A673 (cell line): ENCODE measurements at regions not wholly inside any gene's neighbourhood (a gene's known extent, or its start where the extent isn't known, plus 50 kb on each side); places are given as distances from the start of the nearest gene placed in this dataset.

Experiments used
- BruUV-seq: library from RNA; stranded (reverse); fragments of 400-500 nt; replicated peaks from 2 replicates; lab custom pipeline; 2021; lab: Mats Ljungman, UMichigan
- CTCF ChIA-PET: fragments of 300-600 bp; sonication (Branson Sonifier 250); formaldehyde crosslinking; loops from one replicate; lab custom pipeline; 2022; ENCODE audit warnings: antibody characterized with exemption; lab: Charles Lee
- POLR2A ChIA-PET: fragments of 300-600 bp; sonication (Branson Sonifier 250); formaldehyde crosslinking; loops from one replicate; lab custom pipeline; 2022; ENCODE audit warnings: antibody characterized with exemption; ENCODE audit not compliant: low non-redundant PET; lab: Charles Lee
- DNase-seq: peaks from one replicate; pipeline ENCODE4 v3.0.0-alpha.2; 2015; ENCODE audit warnings: low spot score
- H3K27ac ChIP-seq: fragments of 200-600 bp; sonication (generic); 2 replicates; pipeline ENCODE4 v1.5.1; 2016; ENCODE audit warnings: mixed run types, low read depth, mild to moderate bottlenecking, mixed read lengths, antibody characterized with exemption, low read length; ENCODE audit not compliant: poor library complexity, severe bottlenecking
- H3K27me3 ChIP-seq: fragments of 200-600 bp; sonication (generic); replicated peaks from 2 replicates; pipeline ENCODE4 v1.6.1; 2017; ENCODE audit warnings: mixed run types, low read depth, mild to moderate bottlenecking, mixed read lengths, antibody characterized with exemption, low read length; ENCODE audit not compliant: insufficient read depth, poor library complexity
- H3K36me3 ChIP-seq: fragments of 200-600 bp; sonication (generic); 2 replicates; pipeline ENCODE4 v1.6.1; 2016; ENCODE audit warnings: mixed run types, mild to moderate bottlenecking, mixed read lengths, antibody characterized with exemption, low read length; ENCODE audit not compliant: insufficient read depth, poor library complexity, severe bottlenecking
- H3K4me1 ChIP-seq: fragments of 200-600 bp; sonication (generic); 2 replicates; pipeline ENCODE4 v1.6.1; 2017; ENCODE audit warnings: mixed run types, mild to moderate bottlenecking, mixed read lengths, antibody characterized with exemption, low read length; ENCODE audit not compliant: insufficient read depth, poor library complexity, severe bottlenecking
- H3K4me3 ChIP-seq: fragments of 200-600 bp; sonication (generic); 2 replicates; pipeline ENCODE4 v1.5.1; 2016; ENCODE audit warnings: low read depth, mixed run types, mild to moderate bottlenecking, mixed read lengths, low read length; ENCODE audit not compliant: poor library complexity, severe bottlenecking
- H3K9me3 ChIP-seq: fragments of 200-600 bp; sonication (generic); 2 replicates; pipeline ENCODE4 v1.6.1; 2016; ENCODE audit warnings: mixed run types, low read depth, mild to moderate bottlenecking, mixed read lengths, antibody characterized with exemption, low read length; ENCODE audit not compliant: poor library complexity, severe bottlenecking
- EZH2 ChIP-seq: fragments of 200-600 bp; sonication (generic); IDR thresholded peaks from 2 replicates; pipeline ENCODE4 v1.6.1; 2017; ENCODE audit warnings: borderline replicate concordance, low read depth, mild to moderate bottlenecking, mixed read lengths, antibody characterized with exemption, low read length; ENCODE audit not compliant: poor library complexity, severe bottlenecking
- intact Hi-C: fragments of 100-400 bp; cut with micrococcal nuclease; formaldehyde crosslinking; loops from one replicate; pipeline ENCODE4 v1.10.0; 2022; ENCODE audit not compliant: unreplicated experiment
- TF ChIP-seq, protein P1 (sequence below): fragments of 300-800, 200-600 bp; sonication (generic); conservative IDR thresholded peaks from 2 replicates; pipeline ENCODE4 v1.5.1; 2017; ENCODE audit warnings: low read depth, mild to moderate bottlenecking, antibody characterized with exemption, low read length, moderate library complexity, mixed read lengths

DNA sequence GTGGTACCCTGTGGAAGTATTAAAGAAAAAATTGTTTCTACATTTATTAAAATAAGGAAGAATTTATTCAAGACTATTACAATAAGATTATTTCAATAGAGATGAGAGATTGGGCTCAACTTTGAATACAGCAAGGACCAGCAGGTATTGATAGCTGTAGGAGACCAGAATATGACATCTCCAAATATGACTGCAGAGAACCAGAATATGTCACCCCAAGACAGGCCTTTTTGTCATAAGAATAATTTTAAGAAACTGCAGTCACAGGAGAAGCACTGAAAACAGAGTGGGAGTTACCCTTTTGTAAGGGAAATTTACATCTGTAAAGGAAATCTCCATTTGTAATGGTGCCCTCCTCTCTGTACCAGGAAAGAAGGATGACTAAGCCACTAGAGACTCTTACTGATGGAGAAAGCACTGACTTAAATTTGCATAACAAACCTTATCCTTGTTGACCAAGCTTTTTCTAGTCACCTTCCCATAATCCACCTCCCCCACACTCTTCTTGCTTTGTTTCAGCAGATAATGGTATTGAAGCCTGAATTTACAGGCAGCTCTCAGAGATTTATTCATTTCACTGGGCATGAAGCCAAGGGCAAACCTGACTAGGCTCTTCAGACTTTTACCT, 145.1 kb upstream of the RMP24 start:
- Histone ChIP-seq H3K9me3 (no peaks in the 10 kb centered on the region), H3K4me3 (no peak overlapping the region), H3K27me3 (no peaks in the 10 kb centered on the region), H3K4me1 (no peaks in the 10 kb centered on the region), H3K27ac (no peak overlapping the region), H3K36me3 (no peaks in the 10 kb centered on the region)
- TF ChIP-seq EZH2, result no peak
- TF ChIP-seq, protein P1, sequence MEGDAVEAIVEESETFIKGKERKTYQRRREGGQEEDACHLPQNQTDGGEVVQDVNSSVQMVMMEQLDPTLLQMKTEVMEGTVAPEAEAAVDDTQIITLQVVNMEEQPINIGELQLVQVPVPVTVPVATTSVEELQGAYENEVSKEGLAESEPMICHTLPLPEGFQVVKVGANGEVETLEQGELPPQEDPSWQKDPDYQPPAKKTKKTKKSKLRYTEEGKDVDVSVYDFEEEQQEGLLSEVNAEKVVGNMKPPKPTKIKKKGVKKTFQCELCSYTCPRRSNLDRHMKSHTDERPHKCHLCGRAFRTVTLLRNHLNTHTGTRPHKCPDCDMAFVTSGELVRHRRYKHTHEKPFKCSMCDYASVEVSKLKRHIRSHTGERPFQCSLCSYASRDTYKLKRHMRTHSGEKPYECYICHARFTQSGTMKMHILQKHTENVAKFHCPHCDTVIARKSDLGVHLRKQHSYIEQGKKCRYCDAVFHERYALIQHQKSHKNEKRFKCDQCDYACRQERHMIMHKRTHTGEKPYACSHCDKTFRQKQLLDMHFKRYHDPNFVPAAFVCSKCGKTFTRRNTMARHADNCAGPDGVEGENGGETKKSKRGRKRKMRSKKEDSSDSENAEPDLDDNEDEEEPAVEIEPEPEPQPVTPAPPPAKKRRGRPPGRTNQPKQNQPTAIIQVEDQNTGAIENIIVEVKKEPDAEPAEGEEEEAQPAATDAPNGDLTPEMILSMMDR, result no peak
- ChIA-PET POLR2A (no interaction called here), CTCF (no interaction called here)
- peak; percentile 2 for DNase-seq
- BruUV-seq, result no TSS peak
- intact Hi-C loops, result no loop called here

DNA sequence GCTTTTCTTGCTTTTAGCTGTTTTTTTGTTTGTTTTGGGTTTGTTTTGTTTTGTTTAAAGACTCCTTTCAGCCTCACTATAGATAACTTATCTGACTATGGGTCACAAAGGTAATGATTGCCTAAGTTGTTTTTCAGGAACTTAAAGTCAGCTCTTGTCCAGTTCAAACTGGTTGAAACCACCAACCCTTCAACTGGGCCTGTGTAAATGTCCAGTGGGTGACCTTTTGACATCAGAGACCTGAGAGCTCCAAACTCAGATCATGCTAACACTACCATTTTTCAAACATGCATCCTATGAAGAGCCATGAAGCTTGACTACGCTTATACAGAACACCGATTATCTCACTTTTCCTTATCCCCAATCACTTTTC, 144.6 kb upstream of the RMP24 start:
- DNase-seq, result no peak
- Histone ChIP-seq H3K4me3 (no peak overlapping the region), H3K27me3 (no peaks in the 10 kb centered on the region), H3K27ac (no peak overlapping the region), H3K4me1 (no peaks in the 10 kb centered on the region), H3K9me3 (no peaks in the 10 kb centered on the region), H3K36me3 (no peaks in the 10 kb centered on the region)
- POLR2A ChIA-PET, result no interaction called here
- no TSS peak for BruUV-seq
- CTCF ChIA-PET, result no interaction called here
- intact Hi-C loops, result no loop called here
- TF ChIP-seq EZH2, result no peak
- TF ChIP-seq, protein P1, result no peak

DNA sequence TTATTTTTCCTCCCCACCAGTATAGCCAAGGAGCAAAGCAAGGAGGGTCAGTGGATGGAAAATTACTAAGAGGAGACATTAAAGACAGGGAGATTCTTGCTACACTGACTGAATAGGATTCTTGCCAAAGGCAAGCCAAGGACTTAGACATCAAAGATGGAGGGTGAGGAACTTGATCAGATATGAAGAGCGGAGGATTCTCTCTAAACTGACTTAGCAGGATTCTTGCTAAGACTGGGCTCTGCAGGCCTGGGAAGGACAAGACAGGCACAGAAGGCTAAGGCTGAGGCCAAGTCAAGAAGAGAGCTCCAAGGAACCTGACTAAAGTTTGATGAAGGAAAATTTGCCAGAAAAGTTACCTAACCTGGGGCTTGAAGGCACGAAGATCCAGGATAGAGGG, 143.9 kb upstream of the RMP24 start:
- no peaks in the 10 kb centered on the region for H3K27me3 ChIP-seq
- no peaks in the 10 kb centered on the region for H3K9me3 ChIP-seq
- no peak for DNase-seq
- H3K36me3 ChIP-seq, result no peaks in the 10 kb centered on the region
- H3K4me1 ChIP-seq, result no peaks in the 10 kb centered on the region
- ChIA-PET CTCF (no interaction called here), POLR2A (no interaction called here)
- no TSS peak for BruUV-seq
- intact Hi-C loops, result no loop called here
- H3K4me3 ChIP-seq, result no peak overlapping the region
- TF ChIP-seq EZH2, result no peak
- TF ChIP-seq, protein P1, result no peak
- H3K27ac ChIP-seq, result no peak overlapping the region
